Fibroblast of skin of right biceps (primary cell): ENCODE measurements at regions not wholly inside any gene's neighbourhood (a gene's known extent, or its start where the extent isn't known, plus 50 kb on each side); places are given as distances from the start of the nearest gene placed in this dataset.
A peak's percentile ranks its signal among the peaks of the same experiment; 100 is the strongest.

Experiments used
- DNase-seq: peaks from one replicate; pipeline ENCODE4 v3.0.0-alpha.2; 2013

DNA sequence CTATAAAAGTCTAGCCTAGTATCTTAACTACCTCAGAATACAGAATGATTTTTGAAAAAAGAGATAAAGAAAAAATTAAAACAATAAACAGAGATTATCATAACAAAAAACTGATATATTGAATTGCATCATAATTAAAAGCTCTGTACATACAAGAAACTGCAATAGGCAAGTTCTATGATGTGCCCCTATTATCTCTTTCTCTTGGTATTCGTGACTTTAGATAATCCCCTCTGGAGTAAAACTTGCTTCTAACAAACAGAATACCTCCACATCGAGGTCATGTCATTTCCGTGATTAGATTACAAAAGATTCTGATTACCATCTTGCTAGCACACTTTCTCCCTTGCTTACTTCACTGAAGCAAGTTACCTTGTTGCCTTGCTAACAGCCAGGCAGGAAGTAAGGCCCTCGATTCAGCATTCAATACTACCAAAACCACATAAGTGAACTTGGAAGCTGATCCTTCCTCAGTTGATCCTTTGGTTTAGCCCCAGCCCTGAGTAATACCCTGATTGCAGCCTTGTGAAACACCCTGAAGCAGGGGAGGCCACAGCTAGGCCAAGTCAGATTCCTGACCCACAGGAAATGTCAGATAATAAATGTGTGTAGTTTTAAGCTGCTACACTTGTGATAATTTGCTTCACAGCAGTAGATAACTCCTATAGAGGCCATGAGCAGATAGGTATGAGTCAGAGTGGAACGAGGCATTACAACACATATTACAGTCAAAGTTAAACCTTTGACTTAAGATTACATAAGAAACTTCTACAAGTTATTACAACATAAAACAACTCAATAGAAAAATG is 53.7 kb upstream of the TMX4 start:
- peak; percentile 77 for DNase-seq

- no peak for DNase-seq
These were observed 55.4 kb upstream of the TMX4 start for GRCh38 chr20:8074931-8075330.

GRCh38 chr20:8076306-8077136 is 55.5 kb upstream of the PLCB1 start:
- no peak for DNase-seq

DNA sequence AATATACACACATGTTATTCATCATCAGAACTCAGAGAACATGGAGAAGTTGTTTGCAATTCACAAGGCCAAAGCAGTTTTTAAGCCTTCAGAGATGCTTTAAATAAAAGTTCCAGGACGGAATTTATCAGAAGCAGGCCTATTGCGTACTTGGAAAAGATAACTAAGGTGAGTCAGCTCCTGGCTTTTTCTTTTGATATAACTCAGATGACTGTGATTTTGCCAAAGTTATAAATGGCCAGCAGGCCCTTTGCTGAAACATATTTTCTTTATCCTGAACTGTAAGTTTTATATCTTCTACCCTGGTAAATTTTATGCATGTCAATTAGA is 55.0 kb upstream of the PLCB1 start:
- DNase-seq: no peak

DNA sequence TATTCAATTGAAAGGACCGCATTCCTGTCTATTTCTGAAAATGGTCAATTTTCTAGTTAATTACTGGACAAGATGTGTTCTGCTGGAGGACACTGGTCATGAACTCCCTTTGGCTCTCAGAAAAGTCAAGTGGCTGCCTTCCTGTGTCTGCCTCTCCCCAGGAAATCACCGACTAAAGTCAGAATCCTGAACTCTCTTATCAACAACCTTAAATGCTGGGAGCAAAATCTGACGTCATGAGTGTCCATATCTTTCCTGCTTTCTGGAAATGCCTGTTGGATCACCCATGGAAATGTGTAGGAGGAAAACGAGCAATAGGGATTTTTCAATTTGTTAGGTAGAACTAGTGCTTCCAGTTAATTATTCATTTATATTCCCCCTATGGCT is 53.5 kb upstream of the PLCB1 start:
- no peak for DNase-seq

GRCh38 chr20:8079976-8080375 is 52.1 kb upstream of the PLCB1 start:
- DNase-seq: no peak

DNA sequence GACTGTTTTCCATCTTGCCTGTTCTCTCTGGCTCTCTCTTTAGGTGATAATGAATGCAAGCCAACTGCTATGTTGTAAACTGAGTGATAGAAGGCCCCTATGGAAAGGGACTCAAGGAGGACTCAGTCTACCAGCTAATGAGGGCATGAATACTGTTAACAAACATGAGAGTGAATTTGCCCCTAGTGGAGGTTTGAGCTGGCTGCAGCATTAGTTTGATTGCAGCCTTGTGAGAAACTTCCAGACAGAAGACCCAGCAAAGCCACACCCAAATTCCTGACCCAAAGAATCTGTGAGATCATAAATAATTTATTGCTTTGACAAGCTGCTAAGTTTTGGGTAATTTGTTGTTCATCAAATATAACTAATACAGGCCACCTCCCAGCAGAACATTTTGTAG is 50.0 kb upstream of the PLCB1 start:
- DNase-seq: no peak
